ENCODE measurements at regions not wholly inside any gene's neighbourhood (a gene's known extent, or its start where the extent isn't known, plus 50 kb on each side); places are given as distances from the start of the nearest gene placed in this dataset.

DNA sequence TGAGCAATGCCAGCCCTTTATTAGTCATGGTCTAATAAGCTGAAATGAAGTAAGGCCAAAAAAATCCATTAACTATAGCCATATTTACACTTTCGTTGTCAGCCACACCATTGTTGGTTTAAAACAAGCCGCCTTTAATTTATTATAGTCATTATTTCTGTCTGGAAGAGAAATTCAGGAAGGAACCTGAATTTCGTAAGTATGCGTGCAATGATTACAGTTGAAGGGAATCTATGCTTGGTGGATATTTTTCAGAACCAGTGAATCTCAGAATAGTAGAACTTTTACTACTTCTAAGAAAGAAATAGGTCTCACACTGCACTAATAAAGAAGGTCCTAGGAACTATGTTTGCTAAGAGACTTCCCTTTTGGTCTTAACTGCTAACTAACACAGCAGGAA is 59.1 kb downstream of the FAM43A start:
- TF ChIP-seq, protein P1, sequence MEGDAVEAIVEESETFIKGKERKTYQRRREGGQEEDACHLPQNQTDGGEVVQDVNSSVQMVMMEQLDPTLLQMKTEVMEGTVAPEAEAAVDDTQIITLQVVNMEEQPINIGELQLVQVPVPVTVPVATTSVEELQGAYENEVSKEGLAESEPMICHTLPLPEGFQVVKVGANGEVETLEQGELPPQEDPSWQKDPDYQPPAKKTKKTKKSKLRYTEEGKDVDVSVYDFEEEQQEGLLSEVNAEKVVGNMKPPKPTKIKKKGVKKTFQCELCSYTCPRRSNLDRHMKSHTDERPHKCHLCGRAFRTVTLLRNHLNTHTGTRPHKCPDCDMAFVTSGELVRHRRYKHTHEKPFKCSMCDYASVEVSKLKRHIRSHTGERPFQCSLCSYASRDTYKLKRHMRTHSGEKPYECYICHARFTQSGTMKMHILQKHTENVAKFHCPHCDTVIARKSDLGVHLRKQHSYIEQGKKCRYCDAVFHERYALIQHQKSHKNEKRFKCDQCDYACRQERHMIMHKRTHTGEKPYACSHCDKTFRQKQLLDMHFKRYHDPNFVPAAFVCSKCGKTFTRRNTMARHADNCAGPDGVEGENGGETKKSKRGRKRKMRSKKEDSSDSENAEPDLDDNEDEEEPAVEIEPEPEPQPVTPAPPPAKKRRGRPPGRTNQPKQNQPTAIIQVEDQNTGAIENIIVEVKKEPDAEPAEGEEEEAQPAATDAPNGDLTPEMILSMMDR (IDR thresholded peaks at IDR 0.05), result no peak
- no peak for TF ChIP-seq EZH2 (IDR thresholded peaks at IDR 0.05; ENCODE audit: borderline replicate concordance, insufficient read depth, low read depth, low read length, poor library complexity, severe bottlenecking)

All from B cell (primary cell).